22Rv1 (cell line): ENCODE measurements at regions not wholly inside any gene's neighbourhood (a gene's known extent, or its start where the extent isn't known, plus 50 kb on each side); places are given as distances from the start of the nearest gene placed in this dataset.

Experiments used
- ZFX ChIP-seq: fragments of 450-650 bp; IDR thresholded peaks from 2 replicates; pipeline ENCODE4 v1.6.1; 2017; ENCODE audit warnings: antibody characterized with exemption, borderline replicate concordance
- TF ChIP-seq, protein P1 (sequence below): fragments of 450-650 bp; IDR thresholded peaks from 2 replicates; pipeline ENCODE4 v1.5.1; 2017; ENCODE audit warnings: mild to moderate bottlenecking

DNA sequence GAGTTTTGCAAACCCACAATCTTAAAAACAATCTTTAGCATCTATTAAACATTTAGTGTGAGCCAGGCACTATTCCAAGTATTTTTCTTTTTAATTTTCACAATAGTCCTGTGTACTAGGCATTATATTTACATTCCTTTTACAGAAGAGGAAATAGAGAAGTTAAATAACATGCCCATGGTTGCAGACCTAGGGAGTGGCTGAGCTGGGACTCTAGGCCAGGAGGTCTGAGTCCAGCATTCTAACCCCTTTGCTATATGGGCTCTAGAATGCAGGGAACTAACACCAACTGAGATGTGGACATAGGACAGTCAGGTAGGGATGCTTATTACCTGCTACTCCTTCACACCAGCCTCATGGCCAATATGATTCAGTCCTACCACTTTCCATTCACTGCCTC, 243.8 kb downstream of the XPNPEP1 start:
- TF ChIP-seq, protein P1, sequence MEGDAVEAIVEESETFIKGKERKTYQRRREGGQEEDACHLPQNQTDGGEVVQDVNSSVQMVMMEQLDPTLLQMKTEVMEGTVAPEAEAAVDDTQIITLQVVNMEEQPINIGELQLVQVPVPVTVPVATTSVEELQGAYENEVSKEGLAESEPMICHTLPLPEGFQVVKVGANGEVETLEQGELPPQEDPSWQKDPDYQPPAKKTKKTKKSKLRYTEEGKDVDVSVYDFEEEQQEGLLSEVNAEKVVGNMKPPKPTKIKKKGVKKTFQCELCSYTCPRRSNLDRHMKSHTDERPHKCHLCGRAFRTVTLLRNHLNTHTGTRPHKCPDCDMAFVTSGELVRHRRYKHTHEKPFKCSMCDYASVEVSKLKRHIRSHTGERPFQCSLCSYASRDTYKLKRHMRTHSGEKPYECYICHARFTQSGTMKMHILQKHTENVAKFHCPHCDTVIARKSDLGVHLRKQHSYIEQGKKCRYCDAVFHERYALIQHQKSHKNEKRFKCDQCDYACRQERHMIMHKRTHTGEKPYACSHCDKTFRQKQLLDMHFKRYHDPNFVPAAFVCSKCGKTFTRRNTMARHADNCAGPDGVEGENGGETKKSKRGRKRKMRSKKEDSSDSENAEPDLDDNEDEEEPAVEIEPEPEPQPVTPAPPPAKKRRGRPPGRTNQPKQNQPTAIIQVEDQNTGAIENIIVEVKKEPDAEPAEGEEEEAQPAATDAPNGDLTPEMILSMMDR = no peak
- no peak for TF ChIP-seq ZFX
